Upper lobe of left lung (tissue), 4 donors: ENCODE measurements at regions not wholly inside any gene's neighbourhood (a gene's known extent, or its start where the extent isn't known, plus 50 kb on each side); places are given as distances from the start of the nearest gene placed in this dataset.

ENCODE experiments used
- CTCF ChIP-seq, 6 experiments: fragments of 450-650 bp in 4 of 6; fragments of 200-600 bp in 2 of 6; sonication (generic) in 2 of 6; IDR thresholded peaks; one replicate each; pipeline ENCODE4 v1.5.1; 2016 to 2019; ENCODE audit warnings: antibody characterized with exemption in 6 of 6
- EP300 ChIP-seq, 4 donors: sonication (generic); formaldehyde crosslinking; IDR thresholded peaks; one replicate each; pipeline ENCODE4 v1.5.1; 2017; ENCODE audit warnings: antibody characterized with exemption in 4 of 4, control low read depth in 2 of 4

GRCh38 chr15:95263751-95264150 is 1032.4 kb downstream of the MCTP2 start:
- no peak for TF ChIP-seq CTCF (IDR thresholded peaks at IDR 0.05)
- no peak for TF ChIP-seq EP300 (IDR thresholded peaks at IDR 0.05)
